ENCODE measurements at regions not wholly inside any gene's neighbourhood (a gene's known extent, or its start where the extent isn't known, plus 50 kb on each side); places are given as distances from the start of the nearest gene placed in this dataset.

- TF ChIP-seq CTCF (IDR thresholded peaks at IDR 0.05): no peak
- TF ChIP-seq POLR2A (IDR thresholded peaks at IDR 0.05): no peak
Observed at GRCh38 chrY:11044234-11044883, 1516.7 kb downstream of the TSPY10 start.

Measured in adrenal gland (tissue), 5 donors.